Colonic mucosa (tissue), 4 donors: ENCODE measurements at regions not wholly inside any gene's neighbourhood (a gene's known extent, or its start where the extent isn't known, plus 50 kb on each side); places are given as distances from the start of the nearest gene placed in this dataset.

Source experiments
- DNase-seq: peaks from one replicate; pipeline ENCODE4 v3.0.0-alpha.2; 2020
- H3K27ac ChIP-seq: fragments of 200-600 bp; one replicate; pipeline ENCODE4 v1.8.0; 2021
- H3K27me3 ChIP-seq: fragments of 200-600 bp; one replicate; pipeline ENCODE4 v1.8.0; 2021
- H3K36me3 ChIP-seq: fragments of 200-600 bp; one replicate; pipeline ENCODE4 v1.8.0; 2021
- H3K4me1 ChIP-seq: fragments of 200-600 bp; one replicate; pipeline ENCODE4 v1.8.0; 2021; ENCODE audit warnings: mild to moderate bottlenecking
- H3K4me3 ChIP-seq: fragments of 200-600 bp; one replicate; pipeline ENCODE4 v1.8.0; 2021
- H3K9ac ChIP-seq, 2 donors: one replicate each; pipeline ENCODE4 v1.7.0; 2013; ENCODE audit warnings: control low read depth in 2 of 2, low read depth in 2 of 2, low read length in 2 of 2
- H3K9me3 ChIP-seq: fragments of 200-600 bp; one replicate; pipeline ENCODE4 v1.8.0; 2021
- intact Hi-C: fragments of 100-400 bp; cut with DNase I; formaldehyde crosslinking; loops from one replicate; pipeline ENCODE4 v1.14.1; 2022
- TF ChIP-seq, protein P1 (sequence below): fragments of 200-600 bp; IDR thresholded peaks from one replicate; pipeline ENCODE4 v1.8.0; 2022; ENCODE audit warnings: antibody characterized with exemption, mild to moderate bottlenecking
- donor health status: healthy.
- donor health status: DM: no; HTN: no; CAD: no.
- donor health status: DM: no; HTN: no; CAD: no.

DNA sequence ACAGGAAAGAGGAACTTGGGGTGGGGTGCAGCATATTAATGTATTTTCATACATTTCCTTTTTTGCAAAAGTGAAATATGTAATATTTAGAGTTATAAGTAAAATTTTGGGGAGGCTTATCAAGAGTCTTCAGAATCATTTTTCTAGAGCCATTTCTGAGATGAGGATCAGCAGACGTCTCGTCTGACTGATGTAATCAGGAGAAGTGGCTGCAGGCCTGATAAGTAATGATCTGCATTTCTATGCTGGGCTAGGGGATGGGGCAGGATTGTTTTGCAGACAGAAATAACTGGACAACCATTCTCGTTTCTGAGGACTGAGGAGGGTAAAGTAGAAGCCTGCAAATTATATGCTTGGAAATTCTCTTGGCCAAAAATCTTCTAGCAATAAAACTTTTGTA is 89.2 kb upstream of the ARGLU1 start:
- no peaks in the 10 kb centered on the region for H3K36me3 ChIP-seq
- no peaks in the 10 kb centered on the region for H3K9me3 ChIP-seq
- H3K27ac ChIP-seq = no peak overlapping the region
- DNase-seq = no peak
- H3K9ac ChIP-seq = no peak overlapping the region
- TF ChIP-seq, protein P1, sequence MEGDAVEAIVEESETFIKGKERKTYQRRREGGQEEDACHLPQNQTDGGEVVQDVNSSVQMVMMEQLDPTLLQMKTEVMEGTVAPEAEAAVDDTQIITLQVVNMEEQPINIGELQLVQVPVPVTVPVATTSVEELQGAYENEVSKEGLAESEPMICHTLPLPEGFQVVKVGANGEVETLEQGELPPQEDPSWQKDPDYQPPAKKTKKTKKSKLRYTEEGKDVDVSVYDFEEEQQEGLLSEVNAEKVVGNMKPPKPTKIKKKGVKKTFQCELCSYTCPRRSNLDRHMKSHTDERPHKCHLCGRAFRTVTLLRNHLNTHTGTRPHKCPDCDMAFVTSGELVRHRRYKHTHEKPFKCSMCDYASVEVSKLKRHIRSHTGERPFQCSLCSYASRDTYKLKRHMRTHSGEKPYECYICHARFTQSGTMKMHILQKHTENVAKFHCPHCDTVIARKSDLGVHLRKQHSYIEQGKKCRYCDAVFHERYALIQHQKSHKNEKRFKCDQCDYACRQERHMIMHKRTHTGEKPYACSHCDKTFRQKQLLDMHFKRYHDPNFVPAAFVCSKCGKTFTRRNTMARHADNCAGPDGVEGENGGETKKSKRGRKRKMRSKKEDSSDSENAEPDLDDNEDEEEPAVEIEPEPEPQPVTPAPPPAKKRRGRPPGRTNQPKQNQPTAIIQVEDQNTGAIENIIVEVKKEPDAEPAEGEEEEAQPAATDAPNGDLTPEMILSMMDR = no peak
- H3K4me1 ChIP-seq = no peaks in the 10 kb centered on the region
- H3K27me3 ChIP-seq = no peaks in the 10 kb centered on the region
- H3K4me3 ChIP-seq = no peak overlapping the region
- intact Hi-C loops = no loop called here

DNA sequence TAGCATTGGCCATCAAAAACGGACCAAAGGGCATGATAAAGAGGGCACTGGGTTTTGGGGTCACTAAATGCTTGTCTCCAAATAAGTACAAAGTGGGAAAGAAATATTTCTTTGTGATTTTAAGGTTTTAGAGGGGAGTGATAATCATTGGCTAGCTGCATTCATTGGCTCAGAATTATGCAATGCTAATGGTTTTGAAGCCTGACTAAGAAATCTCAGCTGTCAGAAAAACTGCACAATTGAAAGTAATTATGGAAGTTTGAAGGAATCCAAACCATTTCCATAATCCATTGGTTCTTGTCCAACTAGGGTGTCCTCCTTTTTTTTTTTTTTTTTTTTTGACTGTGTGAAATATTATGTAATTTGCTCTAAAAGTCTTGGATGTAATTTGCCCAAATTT is 88.2 kb upstream of the ARGLU1 start:
- Histone ChIP-seq H3K4me3 (no peak overlapping the region), H3K9me3 (no peaks in the 10 kb centered on the region), H3K4me1 (no peaks in the 10 kb centered on the region), H3K27ac (no peak overlapping the region), H3K27me3 (no peaks in the 10 kb centered on the region), H3K9ac (no peak overlapping the region), H3K36me3 (no peaks in the 10 kb centered on the region)
- TF ChIP-seq, protein P1 = no peak
- DNase-seq = no peak
- intact Hi-C loops = no loop called here

DNA sequence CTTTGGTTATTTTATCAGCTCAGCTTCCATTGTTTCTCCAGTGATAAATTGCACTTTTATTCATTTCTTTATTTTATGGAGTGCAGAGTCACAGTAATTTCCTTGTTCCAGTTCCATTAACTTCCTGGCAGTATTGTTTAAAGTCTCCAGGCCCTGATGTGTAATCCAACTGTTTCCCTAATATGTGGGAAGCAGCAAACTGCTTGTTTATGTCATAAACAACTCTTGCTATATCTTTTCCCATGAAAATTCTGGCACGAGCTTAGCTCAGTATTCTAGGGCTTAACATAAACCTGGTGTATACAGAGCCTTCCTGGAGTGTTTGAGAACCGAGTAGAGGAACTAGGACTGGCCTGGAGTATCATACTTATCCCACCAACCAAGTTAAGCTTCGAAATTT is 83.5 kb upstream of the ARGLU1 start:
- Histone ChIP-seq H3K27ac (no peak overlapping the region), H3K9me3 (no peaks in the 10 kb centered on the region), H3K27me3 (no peaks in the 10 kb centered on the region), H3K9ac (no peak overlapping the region), H3K36me3 (no peaks in the 10 kb centered on the region), H3K4me3 (no peak overlapping the region), H3K4me1 (no peaks in the 10 kb centered on the region)
- no peak for DNase-seq
- TF ChIP-seq, protein P1 = no peak
- intact Hi-C loops = no loop called here

DNA sequence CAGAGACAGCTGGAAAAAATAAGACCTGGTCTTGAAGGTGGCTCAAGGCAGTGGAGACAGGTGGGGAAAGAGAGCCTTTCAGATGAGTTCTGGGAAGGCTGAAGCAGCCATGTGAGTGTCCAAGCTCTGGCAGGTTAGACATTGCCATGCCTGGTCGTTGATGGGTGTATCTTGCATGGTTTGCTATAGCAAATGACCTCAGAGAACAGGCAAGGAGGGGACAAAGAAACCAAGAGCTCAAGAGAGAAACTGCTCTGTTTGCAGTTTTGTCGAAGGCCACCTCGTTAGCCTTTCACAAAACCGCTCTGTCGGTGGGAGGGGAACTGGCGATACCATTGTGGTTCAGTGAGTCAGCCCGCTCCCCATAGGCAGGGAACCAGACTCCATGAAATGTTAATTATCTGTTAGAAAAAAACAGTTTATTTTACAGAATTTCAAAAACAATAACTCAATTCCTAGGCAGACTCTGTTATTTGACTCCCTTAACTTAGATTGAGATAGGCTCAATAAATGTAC is 82.8 kb upstream of the ARGLU1 start:
- H3K4me1 ChIP-seq = no peaks in the 10 kb centered on the region
- no peak for DNase-seq
- intact Hi-C loops = no loop called here

DNA sequence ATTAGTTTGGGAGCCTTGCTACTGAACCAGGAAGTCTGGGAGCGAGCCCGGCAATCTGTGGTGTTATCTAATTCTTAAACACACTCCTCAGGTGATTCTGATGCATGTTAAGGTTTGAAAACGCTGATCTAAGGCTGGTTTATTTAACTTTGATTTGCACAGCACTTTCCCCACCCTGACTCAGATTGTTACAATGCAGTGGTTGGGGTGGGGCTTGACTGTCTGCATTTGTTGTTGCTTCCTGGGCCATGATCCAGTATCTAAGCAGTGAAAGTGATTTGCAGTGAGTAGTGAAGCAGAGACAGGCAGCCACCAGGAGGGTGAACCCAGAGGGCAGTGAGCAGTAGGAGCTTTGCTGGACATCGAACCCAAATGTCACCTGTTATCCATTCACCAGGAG is 81.6 kb upstream of the ARGLU1 start:
- Histone ChIP-seq H3K9ac (no peak overlapping the region), H3K4me3 (no peak overlapping the region), H3K27me3 (no peaks in the 10 kb centered on the region), H3K27ac (peak overlapping the region; percentile 41), H3K9me3 (no peaks in the 10 kb centered on the region), H3K4me1 (no peaks in the 10 kb centered on the region), H3K36me3 (no peaks in the 10 kb centered on the region)
- peak; percentile 78 for DNase-seq
- intact Hi-C loops = no loop called here
- TF ChIP-seq, protein P1 = no peak

More for the DNA sequence above, 82.8 kb upstream of the ARGLU1 start:
- H3K4me3 ChIP-seq = no peak overlapping the region
- no peak overlapping the region for H3K9ac ChIP-seq
- TF ChIP-seq, protein P1 = no peak
- H3K27ac ChIP-seq = no peak overlapping the region
- no peaks in the 10 kb centered on the region for H3K27me3 ChIP-seq
- no peaks in the 10 kb centered on the region for H3K36me3 ChIP-seq
- H3K9me3 ChIP-seq = no peaks in the 10 kb centered on the region
